A549 (cell line): ENCODE measurements at regions not wholly inside any gene's neighbourhood (a gene's known extent, or its start where the extent isn't known, plus 50 kb on each side); places are given as distances from the start of the nearest gene placed in this dataset.

Source experiments
- ATAC-seq, 2 experiments: fragments of 200-7000 bp in 1 of 2; fragments of >200 bp in 1 of 2; cut with Nextera tagmentation in 1 of 2; cut with Tn5 transposase in 1 of 2; 3 replicates each; pipeline versions ENCODE4 v1.8.0 to v1.9.1; 2018 to 2020; ENCODE audit warnings: mild to moderate bottlenecking in 1 of 2, moderate library complexity in 1 of 2
- CTCF ChIA-PET: fragments of 300-600 bp; sonication (Branson Sonifier 250); formaldehyde crosslinking; extraction: SDS; loops from one replicate; lab custom pipeline; 2021; ENCODE audit warnings: antibody characterized with exemption, inconsistent platforms; lab: Yijun Ruan, JAX
- POLR2A ChIA-PET: fragments of 350-600 bp; formaldehyde crosslinking; extraction: SDS; loops from one replicate; lab custom pipeline; 2021; ENCODE audit warnings: antibody characterized with exemption, inconsistent platforms; lab: Yijun Ruan, JAX
- DNase-seq, 2 experiments: peaks; one replicate each; pipeline versions ENCODE4 v3.0.0 to v3.0.0-alpha.2; 2011 to 2016; ENCODE audit warnings: low read depth in 1 of 2, low spot score in 1 of 2
- FAIRE-seq: peaks from 2 replicates; lab custom pipeline; 2011; peaks lifted over from hg19 to GRCh38; lab: Jason Lieb, UNC
- H3K27ac ChIP-seq, 2 experiments: fragments of >200 bp; sonication (Bioruptor Twin); formaldehyde crosslinking; 3 replicates each; pipeline ENCODE4 v1.5.1; 2016 to 2017
- H3K4me1 ChIP-seq: fragments of >200 bp; sonication (Bioruptor Twin); formaldehyde crosslinking; 3 replicates; pipeline ENCODE4 v1.6.1; 2016
- H3K4me2 ChIP-seq: fragments of >200 bp; sonication (Bioruptor Twin); formaldehyde crosslinking; 3 replicates; pipeline ENCODE4 v1.6.1; 2016
- H3K4me3 ChIP-seq: fragments of >200 bp; sonication (Bioruptor Twin); formaldehyde crosslinking; 3 replicates; pipeline ENCODE4 v1.5.1; 2016
- H3K9me3 ChIP-seq: fragments of >200 bp; sonication (Bioruptor Twin); formaldehyde crosslinking; 3 replicates; pipeline ENCODE4 v1.6.1; 2016
- BHLHE40 ChIP-seq: IDR thresholded peaks from 2 replicates; pipeline ENCODE4 v1.6.1; 2012; ENCODE audit warnings: low read depth, low read length, inconsistent platforms
- CHD4 ChIP-seq: fragments of 200-600 bp; sonication (generic); IDR thresholded peaks from 2 replicates; pipeline ENCODE4 v1.6.1; 2016; ENCODE audit warnings: antibody characterized with exemption, mild to moderate bottlenecking, borderline replicate concordance
- EHF ChIP-seq: fragments of 250-450 bp; sonication (Bioruptor Pico); IDR thresholded peaks from 2 replicates; pipeline ENCODE4 v1.5.0; 2020; ENCODE audit warnings: mild to moderate bottlenecking
- EHMT2 ChIP-seq: fragments of 200-600 bp; sonication (generic); IDR thresholded peaks from 2 replicates; pipeline ENCODE4 v1.6.1; 2016; ENCODE audit warnings: antibody characterized with exemption, low read depth, mild to moderate bottlenecking, moderate library complexity
- EP300 ChIP-seq, 2 experiments: fragments of >200 bp; sonication (Bioruptor Twin); formaldehyde crosslinking; IDR thresholded peaks; 2 replicates in 1 of 2; 3 replicates in 1 of 2; pipeline ENCODE4 v1.6.1; 2016 to 2017
- ESRRA ChIP-seq: fragments of 150-350 bp; IDR thresholded peaks from 2 replicates; pipeline ENCODE4 v1.6.1; 2014; ENCODE audit warnings: mild to moderate bottlenecking, low read length, borderline replicate concordance
- FOSB ChIP-seq: fragments of 250-450 bp; sonication (Bioruptor Pico); IDR thresholded peaks from 2 replicates; pipeline ENCODE4 v1.5.0; 2020; ENCODE audit warnings: mild to moderate bottlenecking, moderate library complexity
- FOXS1 ChIP-seq: fragments of 250-450 bp; sonication (Bioruptor Pico); IDR thresholded peaks from 2 replicates; pipeline ENCODE4 v1.5.0; 2020; ENCODE audit warnings: mild to moderate bottlenecking, moderate library complexity
- GATA3 ChIP-seq: IDR thresholded peaks from 2 replicates; pipeline ENCODE4 v1.6.1; 2012; ENCODE audit warnings: borderline replicate concordance
- HOXA7 ChIP-seq: fragments of 250-450 bp; sonication (Bioruptor Pico); IDR thresholded peaks from 2 replicates; pipeline ENCODE4 v1.5.0; 2020; ENCODE audit warnings: mild to moderate bottlenecking, moderate library complexity
- HOXB13 ChIP-seq: fragments of 250-450 bp; sonication (Bioruptor Pico); IDR thresholded peaks from 2 replicates; pipeline ENCODE4 v1.5.0; 2020; ENCODE audit warnings: low read depth, mild to moderate bottlenecking, moderate library complexity
- HOXB5 ChIP-seq: fragments of 250-450 bp; sonication (Bioruptor Pico); IDR thresholded peaks from 2 replicates; pipeline ENCODE4 v1.5.0; 2020; ENCODE audit warnings: mild to moderate bottlenecking, moderate library complexity
- JUN ChIP-seq, 2 experiments: fragments of >200 bp; sonication (Bioruptor Twin); formaldehyde crosslinking; IDR thresholded peaks; 2 replicates in 1 of 2; 3 replicates in 1 of 2; pipeline ENCODE4 v1.6.1; 2016 to 2017
- NPAS2 ChIP-seq: fragments of 250-450 bp; sonication (Bioruptor Pico); IDR thresholded peaks from 2 replicates; pipeline ENCODE4 v1.8.0; 2022; ENCODE audit warnings: mild to moderate bottlenecking, moderate library complexity, borderline replicate concordance
- NR3C1 ChIP-seq: fragments of >200 bp; sonication (Bioruptor Twin); formaldehyde crosslinking; IDR thresholded peaks from 3 replicates; pipeline ENCODE4 v1.6.1; 2017
- PHF8 ChIP-seq: fragments of 200-600 bp; sonication (generic); IDR thresholded peaks from 2 replicates; pipeline ENCODE4 v1.6.1; 2016; ENCODE audit warnings: low read depth, mild to moderate bottlenecking, antibody characterized with exemption, moderate library complexity, borderline replicate concordance
- RARB ChIP-seq: fragments of 250-450 bp; sonication (Bioruptor Pico); IDR thresholded peaks from 2 replicates; pipeline ENCODE4 v1.8.0; 2021; ENCODE audit warnings: mild to moderate bottlenecking, moderate library complexity
- RFX5 ChIP-seq: fragments of 450-650 bp; IDR thresholded peaks from 2 replicates; pipeline ENCODE4 v1.7.1; 2014; ENCODE audit warnings: antibody characterized with exemption, mild to moderate bottlenecking, moderate library complexity
- SREBF2 ChIP-seq: fragments of 450-650 bp; IDR thresholded peaks from 2 replicates; pipeline ENCODE4 v1.6.1; 2014; ENCODE audit warnings: mild to moderate bottlenecking, moderate library complexity
- ZFP36 ChIP-seq: fragments of 450-650 bp; IDR thresholded peaks from 2 replicates; pipeline ENCODE4 v1.6.1; 2014; ENCODE audit warnings: borderline replicate concordance; ENCODE audit not compliant: partially characterized antibody
- ZSCAN20 ChIP-seq: fragments of 250-450 bp; sonication (Bioruptor Pico); IDR thresholded peaks from 2 replicates; pipeline ENCODE4 v1.8.0; 2022; ENCODE audit warnings: mild to moderate bottlenecking, moderate library complexity
- WGBS: methylation state at CpG from one replicate; pipeline ENCODE4 v1.1.6; 2017; ENCODE audit errors: missing lambda C conversion rate; 5-methylcytosine and 5-hydroxymethylcytosine counted together
- TF ChIP-seq, protein P1 (sequence below): fragments of >200 bp; sonication (Bioruptor Twin); formaldehyde crosslinking; IDR thresholded peaks from 3 replicates; pipeline ENCODE4 v1.5.1; 2016
- TF ChIP-seq, protein P2 (sequence below): fragments of 200-600 bp; sonication (generic); IDR thresholded peaks from 2 replicates; pipeline ENCODE4 v1.6.1; 2016; ENCODE audit warnings: antibody characterized with exemption, mild to moderate bottlenecking, moderate library complexity
- TF ChIP-seq, protein P3 (sequence below): fragments of 450-650 bp; IDR thresholded peaks from 2 replicates; pipeline ENCODE4 v1.6.1; 2014; ENCODE audit warnings: antibody characterized with exemption

DNA sequence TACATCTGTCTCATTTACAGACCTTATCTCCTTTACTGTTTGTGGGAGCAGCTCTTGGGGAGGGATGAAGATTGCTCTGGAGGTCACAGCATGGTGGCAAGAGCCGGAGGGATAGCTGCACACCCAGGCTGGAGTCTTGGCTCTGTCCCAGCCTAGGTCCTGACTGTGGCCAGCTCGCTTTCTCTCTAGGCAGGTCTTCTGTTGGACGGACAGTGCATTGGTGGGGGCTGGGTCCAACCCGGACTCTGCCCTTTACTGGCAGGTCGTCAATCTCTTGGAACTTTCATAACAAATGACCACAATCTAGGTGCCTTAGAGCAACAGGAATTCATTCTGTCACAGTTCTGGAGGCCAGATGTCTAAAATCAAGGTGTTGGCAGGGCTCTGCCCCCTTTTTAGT, 319.8 kb upstream of the C1orf174 start:
- Histone ChIP-seq H3K4me1 (no peaks in the 10 kb centered on the region), H3K4me3 (no peak overlapping the region), H3K4me2 (no peak overlapping the region), H3K9me3 (peaks cover 2% of the 10 kb centered on the region; the same call in 1 of the 3 replicates), H3K27ac (no peak overlapping the region)
- no peak for ATAC-seq
- DNase-seq = no peak
- ChIA-PET POLR2A (no interaction called here), CTCF (no interaction called here)
- FAIRE-seq = no peak
- 25% methylated on average over 5 of the region's 5 CpGs for WGBS
- TF ChIP-seq ZFP36 = no peak
- TF ChIP-seq CHD4 = no peak
- no peak for TF ChIP-seq NPAS2 (CRISPR knock-in tag)
- TF ChIP-seq FOSB (CRISPR knock-in tag) = no peak
- TF ChIP-seq GATA3 = no peak
- TF ChIP-seq PHF8 = no peak
- no peak for TF ChIP-seq HOXB13 (CRISPR knock-in tag)
- TF ChIP-seq, protein P1, sequence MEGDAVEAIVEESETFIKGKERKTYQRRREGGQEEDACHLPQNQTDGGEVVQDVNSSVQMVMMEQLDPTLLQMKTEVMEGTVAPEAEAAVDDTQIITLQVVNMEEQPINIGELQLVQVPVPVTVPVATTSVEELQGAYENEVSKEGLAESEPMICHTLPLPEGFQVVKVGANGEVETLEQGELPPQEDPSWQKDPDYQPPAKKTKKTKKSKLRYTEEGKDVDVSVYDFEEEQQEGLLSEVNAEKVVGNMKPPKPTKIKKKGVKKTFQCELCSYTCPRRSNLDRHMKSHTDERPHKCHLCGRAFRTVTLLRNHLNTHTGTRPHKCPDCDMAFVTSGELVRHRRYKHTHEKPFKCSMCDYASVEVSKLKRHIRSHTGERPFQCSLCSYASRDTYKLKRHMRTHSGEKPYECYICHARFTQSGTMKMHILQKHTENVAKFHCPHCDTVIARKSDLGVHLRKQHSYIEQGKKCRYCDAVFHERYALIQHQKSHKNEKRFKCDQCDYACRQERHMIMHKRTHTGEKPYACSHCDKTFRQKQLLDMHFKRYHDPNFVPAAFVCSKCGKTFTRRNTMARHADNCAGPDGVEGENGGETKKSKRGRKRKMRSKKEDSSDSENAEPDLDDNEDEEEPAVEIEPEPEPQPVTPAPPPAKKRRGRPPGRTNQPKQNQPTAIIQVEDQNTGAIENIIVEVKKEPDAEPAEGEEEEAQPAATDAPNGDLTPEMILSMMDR = no peak
- no peak for TF ChIP-seq ESRRA
- TF ChIP-seq HOXB5 (CRISPR knock-in tag) = no peak
- no peak for TF ChIP-seq RARB (CRISPR knock-in tag)
- no peak for TF ChIP-seq RFX5

DNA sequence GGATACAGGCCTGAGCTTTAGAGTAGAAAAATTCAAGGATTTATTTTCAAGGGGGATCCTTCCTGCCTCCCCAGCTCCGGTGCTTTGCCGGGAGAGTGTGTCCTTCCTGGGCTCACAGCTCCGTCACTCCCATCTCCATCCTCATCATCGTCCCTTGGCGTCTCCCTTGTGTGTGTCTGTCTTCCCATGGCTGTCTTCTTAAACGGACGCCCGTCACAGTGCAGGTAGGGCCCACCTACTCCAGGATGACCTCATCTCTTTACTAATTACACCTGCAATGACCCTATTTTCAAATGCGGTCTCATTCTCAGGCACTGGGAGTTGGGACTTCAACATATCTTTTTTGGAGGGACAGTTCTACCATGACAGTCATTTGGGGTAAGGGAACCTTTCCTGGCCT, 320.3 kb upstream of the C1orf174 start:
- no peak overlapping the region for H3K4me2 ChIP-seq
- ChIA-PET CTCF (no interaction called here), POLR2A (no interaction called here)
- no peak for FAIRE-seq
- ATAC-seq = no peak
- no peak for DNase-seq
- TF ChIP-seq EHF (no peak), NPAS2 (CRISPR knock-in tag) (no peak)
- no peak overlapping the region for H3K27ac ChIP-seq
- H3K4me3 ChIP-seq = no peak overlapping the region
- WGBS = 25% methylated on average over 9 of the region's 9 CpGs
- no peaks in the 10 kb centered on the region for H3K4me1 ChIP-seq
- H3K9me3 ChIP-seq = peaks cover 2% of the 10 kb centered on the region; the same call in 1 of the 3 replicates

DNA sequence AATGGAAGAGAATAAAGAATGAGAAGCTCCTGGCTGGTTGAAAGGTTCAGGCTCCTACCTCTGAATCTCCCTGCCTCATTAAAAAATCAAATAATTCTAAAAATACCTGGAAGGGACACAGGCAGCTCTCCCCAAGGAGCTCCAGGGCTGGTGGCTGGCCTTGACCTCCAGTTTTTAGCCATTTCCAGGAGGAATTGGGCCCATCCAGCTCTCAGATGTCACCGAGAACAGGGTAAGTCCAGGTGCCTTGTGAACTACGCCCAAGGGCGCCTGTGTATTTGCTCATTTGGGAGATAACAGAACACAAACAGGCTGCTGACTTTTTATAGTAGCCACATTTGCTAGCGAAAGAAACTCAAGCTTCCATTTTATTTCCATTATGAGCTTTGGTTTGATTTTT, 321.0 kb upstream of the C1orf174 start:
- no peak for ATAC-seq
- Histone ChIP-seq H3K9me3 (peaks cover 2% of the 10 kb centered on the region; the same call in 1 of the 3 replicates), H3K4me3 (no peak overlapping the region), H3K4me1 (no peaks in the 10 kb centered on the region), H3K27ac (no peak overlapping the region), H3K4me2 (no peak overlapping the region)
- ChIA-PET POLR2A (no interaction called here), CTCF (no interaction called here)
- WGBS = 13% methylated on average over 4 of the region's 4 CpGs
- no peak for DNase-seq
- TF ChIP-seq NR3C1 (no peak), EP300 (IDR thresholded peaks at IDR 0.05) (no peak), JUN (IDR thresholded peaks at IDR 0.05) (no peak), ZSCAN20 (CRISPR knock-in tag) (no peak), SREBF2 (no peak), BHLHE40 (no peak), EHMT2 (no peak), HOXA7 (CRISPR knock-in tag) (no peak), GATA3 (no peak), HOXB13 (CRISPR knock-in tag) (no peak), FOXS1 (CRISPR knock-in tag) (no peak), RFX5 (no peak), NPAS2 (CRISPR knock-in tag) (no peak), CHD4 (no peak)
- TF ChIP-seq, protein P2, sequence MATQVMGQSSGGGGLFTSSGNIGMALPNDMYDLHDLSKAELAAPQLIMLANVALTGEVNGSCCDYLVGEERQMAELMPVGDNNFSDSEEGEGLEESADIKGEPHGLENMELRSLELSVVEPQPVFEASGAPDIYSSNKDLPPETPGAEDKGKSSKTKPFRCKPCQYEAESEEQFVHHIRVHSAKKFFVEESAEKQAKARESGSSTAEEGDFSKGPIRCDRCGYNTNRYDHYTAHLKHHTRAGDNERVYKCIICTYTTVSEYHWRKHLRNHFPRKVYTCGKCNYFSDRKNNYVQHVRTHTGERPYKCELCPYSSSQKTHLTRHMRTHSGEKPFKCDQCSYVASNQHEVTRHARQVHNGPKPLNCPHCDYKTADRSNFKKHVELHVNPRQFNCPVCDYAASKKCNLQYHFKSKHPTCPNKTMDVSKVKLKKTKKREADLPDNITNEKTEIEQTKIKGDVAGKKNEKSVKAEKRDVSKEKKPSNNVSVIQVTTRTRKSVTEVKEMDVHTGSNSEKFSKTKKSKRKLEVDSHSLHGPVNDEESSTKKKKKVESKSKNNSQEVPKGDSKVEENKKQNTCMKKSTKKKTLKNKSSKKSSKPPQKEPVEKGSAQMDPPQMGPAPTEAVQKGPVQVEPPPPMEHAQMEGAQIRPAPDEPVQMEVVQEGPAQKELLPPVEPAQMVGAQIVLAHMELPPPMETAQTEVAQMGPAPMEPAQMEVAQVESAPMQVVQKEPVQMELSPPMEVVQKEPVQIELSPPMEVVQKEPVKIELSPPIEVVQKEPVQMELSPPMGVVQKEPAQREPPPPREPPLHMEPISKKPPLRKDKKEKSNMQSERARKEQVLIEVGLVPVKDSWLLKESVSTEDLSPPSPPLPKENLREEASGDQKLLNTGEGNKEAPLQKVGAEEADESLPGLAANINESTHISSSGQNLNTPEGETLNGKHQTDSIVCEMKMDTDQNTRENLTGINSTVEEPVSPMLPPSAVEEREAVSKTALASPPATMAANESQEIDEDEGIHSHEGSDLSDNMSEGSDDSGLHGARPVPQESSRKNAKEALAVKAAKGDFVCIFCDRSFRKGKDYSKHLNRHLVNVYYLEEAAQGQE = no peak
- TF ChIP-seq, protein P3, sequence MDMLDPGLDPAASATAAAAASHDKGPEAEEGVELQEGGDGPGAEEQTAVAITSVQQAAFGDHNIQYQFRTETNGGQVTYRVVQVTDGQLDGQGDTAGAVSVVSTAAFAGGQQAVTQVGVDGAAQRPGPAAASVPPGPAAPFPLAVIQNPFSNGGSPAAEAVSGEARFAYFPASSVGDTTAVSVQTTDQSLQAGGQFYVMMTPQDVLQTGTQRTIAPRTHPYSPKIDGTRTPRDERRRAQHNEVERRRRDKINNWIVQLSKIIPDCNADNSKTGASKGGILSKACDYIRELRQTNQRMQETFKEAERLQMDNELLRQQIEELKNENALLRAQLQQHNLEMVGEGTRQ = no peak
- FAIRE-seq = no peak
